ENCODE measurements at regions not wholly inside any gene's neighbourhood (a gene's known extent, or its start where the extent isn't known, plus 50 kb on each side); places are given as distances from the start of the nearest gene placed in this dataset.
A peak's percentile ranks its signal among the peaks of the same experiment; 100 is the strongest.

DNA sequence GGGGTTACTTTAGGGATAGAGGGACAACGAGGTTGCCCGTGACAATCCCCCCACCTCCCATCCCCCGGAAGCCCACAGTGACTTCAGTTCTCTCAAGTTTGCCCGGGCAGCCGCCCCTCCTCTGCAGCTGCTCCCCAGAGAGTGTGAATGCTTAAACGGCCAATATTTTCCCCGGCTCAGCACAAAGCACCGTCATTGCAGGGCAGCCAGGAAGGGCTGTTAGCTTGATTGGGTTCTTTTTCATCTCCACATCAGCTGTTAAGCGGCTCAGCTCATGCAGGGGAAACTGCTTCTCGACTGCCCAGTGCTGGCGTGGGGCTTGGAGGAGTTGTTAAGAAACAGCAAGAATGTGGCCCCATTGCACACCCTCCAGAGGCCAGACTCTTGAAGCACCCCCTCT is 120.5 kb upstream of the NCOR2 start:
- DNase-seq, result peak in 1 of 2 donors; percentile 38
- Histone ChIP-seq H3K27me3 (ENCODE audit: control insufficient read depth, insufficient read depth, low read length) (peaks cover 3% of the 10 kb centered on the region), H3K36me3 (ENCODE audit: control insufficient read depth, insufficient read depth, low read length) (no peaks in the 10 kb centered on the region), H3K4me3 (ENCODE audit: low read length) (no peak overlapping the region), H3K4me1 (ENCODE audit: control insufficient read depth, insufficient read depth, low read length) (peaks cover 18% of the 10 kb centered on the region), H3K27ac (ENCODE audit: low read length) (no peak overlapping the region), H3K9me3 (ENCODE audit: control insufficient read depth, insufficient read depth, low read length) (peaks cover 17% of the 10 kb centered on the region)
- 3% methylated on average over 11 of the region's 11 CpGs for WGBS (ENCODE audit: insufficient coverage)
- peak; percentile 58 to 86 (median 82) for ATAC-seq
- peaks cover 18 to 29% of the 10 kb centered on the region in 2 donors for H3K27me3 Mint-ChIP-seq (ENCODE audit: low read depth in 2 of 2)
- no peaks in the 10 kb centered on the region for H3K36me3 Mint-ChIP-seq
- H3K4me3 Mint-ChIP-seq, result peak overlapping the region; percentile 45
- H3K4me1 Mint-ChIP-seq, result peaks cover 22 to 24% of the 10 kb centered on the region in 2 donors
- TF ChIP-seq, protein P1, sequence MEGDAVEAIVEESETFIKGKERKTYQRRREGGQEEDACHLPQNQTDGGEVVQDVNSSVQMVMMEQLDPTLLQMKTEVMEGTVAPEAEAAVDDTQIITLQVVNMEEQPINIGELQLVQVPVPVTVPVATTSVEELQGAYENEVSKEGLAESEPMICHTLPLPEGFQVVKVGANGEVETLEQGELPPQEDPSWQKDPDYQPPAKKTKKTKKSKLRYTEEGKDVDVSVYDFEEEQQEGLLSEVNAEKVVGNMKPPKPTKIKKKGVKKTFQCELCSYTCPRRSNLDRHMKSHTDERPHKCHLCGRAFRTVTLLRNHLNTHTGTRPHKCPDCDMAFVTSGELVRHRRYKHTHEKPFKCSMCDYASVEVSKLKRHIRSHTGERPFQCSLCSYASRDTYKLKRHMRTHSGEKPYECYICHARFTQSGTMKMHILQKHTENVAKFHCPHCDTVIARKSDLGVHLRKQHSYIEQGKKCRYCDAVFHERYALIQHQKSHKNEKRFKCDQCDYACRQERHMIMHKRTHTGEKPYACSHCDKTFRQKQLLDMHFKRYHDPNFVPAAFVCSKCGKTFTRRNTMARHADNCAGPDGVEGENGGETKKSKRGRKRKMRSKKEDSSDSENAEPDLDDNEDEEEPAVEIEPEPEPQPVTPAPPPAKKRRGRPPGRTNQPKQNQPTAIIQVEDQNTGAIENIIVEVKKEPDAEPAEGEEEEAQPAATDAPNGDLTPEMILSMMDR (IDR thresholded peaks at IDR 0.05), result no peak
- no peaks in the 10 kb centered on the region for H3K9me3 Mint-ChIP-seq
- intact Hi-C loops (cut with micrococcal nuclease), result no loop called here
- peak overlapping the region in 1 of 2 donors; percentile 82 for H3K27ac Mint-ChIP-seq

DNA sequence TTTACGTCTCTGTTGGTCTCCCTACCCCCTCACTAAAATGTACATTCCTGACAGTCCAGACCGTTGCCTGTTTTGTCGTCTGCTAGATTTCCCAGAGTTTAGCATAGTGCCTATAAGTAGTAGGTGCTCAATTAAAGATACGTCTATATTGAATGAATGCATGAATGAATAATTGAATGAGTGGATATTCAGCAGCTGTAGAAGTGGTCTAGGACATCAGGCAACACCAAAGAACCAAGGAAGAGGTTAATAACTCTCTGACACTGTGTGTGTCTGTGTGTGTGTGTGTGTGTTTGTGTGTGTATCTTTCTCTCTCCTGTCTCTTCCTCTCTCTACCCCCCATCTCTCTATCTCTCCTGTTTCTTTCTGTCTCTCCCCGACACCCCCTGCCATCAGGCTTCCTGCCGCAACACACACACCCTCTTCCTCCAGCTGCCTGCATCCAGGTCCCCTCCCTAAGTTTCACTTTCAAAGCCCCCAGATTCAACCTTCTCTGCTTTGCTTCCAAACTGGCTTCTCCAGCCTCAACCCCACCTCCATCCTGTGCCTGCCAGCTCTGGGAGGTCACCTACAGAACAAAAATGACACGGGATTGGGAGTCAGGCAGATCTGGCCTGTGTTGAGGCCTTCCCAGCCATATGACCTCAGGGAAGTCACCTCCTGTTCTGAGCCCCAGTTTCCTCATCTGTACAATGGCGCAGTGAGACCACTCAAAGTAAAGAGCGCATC is 119.9 kb upstream of the NCOR2 start:
- 53% methylated on average over 8 of the region's 9 CpGs for WGBS (ENCODE audit: insufficient coverage)
- H3K27me3 ChIP-seq (ENCODE audit: control insufficient read depth, insufficient read depth, low read length), result peaks cover 3% of the 10 kb centered on the region
- Mint-ChIP-seq H3K27ac (peak overlapping the region in 1 of 2 donors; percentile 82), H3K36me3 (no peaks in the 10 kb centered on the region), H3K27me3 (ENCODE audit: low read depth in 2 of 2) (peaks cover 14 to 30% of the 10 kb centered on the region in 2 donors), H3K9me3 (no peaks in the 10 kb centered on the region), H3K4me1 (peaks cover 22 to 24% of the 10 kb centered on the region in 2 donors), H3K4me3 (peak overlapping the region; percentile 45)
- DNase-seq (peak in 1 of 2 donors; percentile 11), ATAC-seq (peak in 2 of 3 donors; percentile 12 to 56)
- H3K4me3 ChIP-seq (ENCODE audit: low read length), result no peak overlapping the region
- intact Hi-C loops (cut with micrococcal nuclease), result no loop called here
- H3K27ac ChIP-seq (ENCODE audit: low read length), result no peak overlapping the region
- peaks cover 11% of the 10 kb centered on the region for H3K9me3 ChIP-seq (ENCODE audit: control insufficient read depth, insufficient read depth, low read length)
- TF ChIP-seq, protein P1 (IDR thresholded peaks at IDR 0.05), result no peak
- H3K4me1 ChIP-seq (ENCODE audit: control insufficient read depth, insufficient read depth, low read length), result peaks cover 18% of the 10 kb centered on the region
- no peaks in the 10 kb centered on the region for H3K36me3 ChIP-seq (ENCODE audit: control insufficient read depth, insufficient read depth, low read length)

DNA sequence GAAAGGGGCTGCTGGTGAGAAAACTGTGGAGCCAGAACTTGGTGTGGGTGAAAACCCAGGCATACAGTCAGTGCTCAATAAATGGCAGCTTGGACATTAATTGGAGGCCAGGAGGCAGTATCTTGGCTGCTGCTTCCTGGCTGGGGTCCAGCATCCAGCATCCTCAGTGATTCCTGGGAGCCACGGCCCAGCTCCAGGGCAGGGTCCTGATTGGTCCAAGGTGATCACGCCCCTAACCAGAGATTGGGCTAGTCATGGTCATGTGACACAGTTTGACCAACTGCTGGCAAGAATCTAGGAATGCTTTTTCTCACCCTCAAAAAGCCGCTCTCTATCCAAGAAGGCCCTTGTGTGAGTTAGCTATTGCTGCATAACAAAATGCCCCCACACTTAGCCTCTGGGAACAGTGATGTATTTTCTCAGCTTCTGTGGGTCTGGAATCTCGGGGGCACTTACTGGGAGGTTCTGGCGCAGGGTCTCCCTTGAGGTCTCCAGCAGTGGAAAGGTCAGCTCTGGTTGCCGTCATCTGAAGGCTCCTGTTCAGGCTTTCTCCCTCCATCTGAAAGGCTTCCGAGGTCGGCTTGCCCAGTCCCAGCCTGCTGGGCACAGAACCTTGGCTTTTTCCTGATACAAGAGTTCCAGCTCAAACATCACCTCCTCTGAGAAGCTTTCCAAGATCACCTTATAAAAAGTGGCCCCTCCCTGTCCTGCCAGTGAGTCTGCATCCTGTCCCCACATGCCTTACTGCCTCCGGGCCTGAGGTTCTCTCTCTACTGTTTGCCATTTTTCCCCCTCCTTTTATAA is 119.2 kb upstream of the NCOR2 start:
- H3K36me3 ChIP-seq (ENCODE audit: control insufficient read depth, insufficient read depth, low read length), result no peaks in the 10 kb centered on the region
- H3K4me1 Mint-ChIP-seq, result peaks cover 22 to 24% of the 10 kb centered on the region in 2 donors
- no peak for ATAC-seq
- no peak overlapping the region for H3K27ac ChIP-seq (ENCODE audit: low read length)
- peak overlapping the region in 1 of 2 donors; percentile 82 for H3K27ac Mint-ChIP-seq
- intact Hi-C loops (cut with micrococcal nuclease), result no loop called here
- TF ChIP-seq, protein P1 (IDR thresholded peaks at IDR 0.05), result no peak
- no peaks in the 10 kb centered on the region for H3K36me3 Mint-ChIP-seq
- peaks cover 25% of the 10 kb centered on the region for H3K4me1 ChIP-seq (ENCODE audit: control insufficient read depth, insufficient read depth, low read length)
- H3K9me3 ChIP-seq (ENCODE audit: control insufficient read depth, insufficient read depth, low read length), result peaks cover 3% of the 10 kb centered on the region
- WGBS (ENCODE audit: insufficient coverage), result 89% methylated on average over 9 of the region's 9 CpGs
- no peak for DNase-seq
- H3K4me3 ChIP-seq (ENCODE audit: low read length), result no peak overlapping the region
- H3K27me3 Mint-ChIP-seq (ENCODE audit: low read depth in 2 of 2), result peaks cover 9 to 34% of the 10 kb centered on the region in 2 donors
- H3K4me3 Mint-ChIP-seq, result no peak overlapping the region
- H3K9me3 Mint-ChIP-seq, result no peaks in the 10 kb centered on the region
- H3K27me3 ChIP-seq (ENCODE audit: control insufficient read depth, insufficient read depth, low read length), result peaks cover 3% of the 10 kb centered on the region
